MCF 10A (cell line): ENCODE measurements at regions not wholly inside any gene's neighbourhood (a gene's known extent, or its start where the extent isn't known, plus 50 kb on each side); places are given as distances from the start of the nearest gene placed in this dataset.
"Not testable (repeated sequence)": the region's sequence is repeated elsewhere in the genome, so short reads cannot be mapped to it uniquely, and the experiment has no call there.

ENCODE experiments used
- BruUV-seq: library from RNA; stranded (reverse); fragments of 400-500 nt; replicated peaks from 2 replicates; lab custom pipeline; 2021; lab: Mats Ljungman, UMichigan
- CTCF ChIA-PET: fragments of 300-600 bp; sonication (Branson Sonifier 250); formaldehyde crosslinking; extraction: SDS; loops from one replicate; lab custom pipeline; 2021; ENCODE audit warnings: antibody characterized with exemption, inconsistent platforms; lab: Yijun Ruan, JAX
- POLR2A ChIA-PET: fragments of 300-600, 350-650 bp; sonication (Branson Sonifier 250); formaldehyde crosslinking; extraction: SDS; loops from one replicate; lab custom pipeline; 2020; ENCODE audit warnings: antibody characterized with exemption, inconsistent platforms; lab: Yijun Ruan, JAX
- DNase-seq: peaks from one replicate; pipeline ENCODE4 v3.0.0-alpha.2; 2018; ENCODE audit not compliant: unreplicated experiment
- H3K27ac Mint-ChIP-seq: one replicate; pipeline ENCODE4 v1.8.0; 2022; ENCODE audit warnings: mild to moderate bottlenecking, low read depth, mixed read lengths; ENCODE audit not compliant: unreplicated experiment
- H3K27me3 Mint-ChIP-seq: one replicate; pipeline ENCODE4 v1.8.0; 2022; ENCODE audit warnings: mixed read lengths; ENCODE audit not compliant: insufficient read depth, unreplicated experiment
- H3K36me3 Mint-ChIP-seq: one replicate; pipeline ENCODE4 v1.8.0; 2022; ENCODE audit warnings: mild to moderate bottlenecking, moderate library complexity, mixed read lengths; ENCODE audit not compliant: insufficient read depth, unreplicated experiment
- H3K4me1 Mint-ChIP-seq: one replicate; pipeline ENCODE4 v1.8.0; 2022; ENCODE audit warnings: mixed read lengths; ENCODE audit not compliant: insufficient read depth, unreplicated experiment
- H3K4me3 Mint-ChIP-seq: one replicate; pipeline ENCODE4 v1.8.0; 2022; ENCODE audit warnings: mild to moderate bottlenecking, moderate library complexity, mixed read lengths; ENCODE audit not compliant: unreplicated experiment
- H3K9me3 Mint-ChIP-seq: one replicate; pipeline ENCODE4 v1.8.0; 2022; ENCODE audit warnings: mixed read lengths; ENCODE audit not compliant: unreplicated experiment
- intact Hi-C: fragments of 100-400 bp; cut with micrococcal nuclease; formaldehyde crosslinking; loops from 2 replicates; pipeline ENCODE4 v1.14.1; 2022
- TF ChIP-seq, protein P1 (sequence below): fragments of 200-600 bp; IDR thresholded peaks from one replicate; pipeline ENCODE4 v1.8.0; 2022; ENCODE audit warnings: antibody characterized with exemption, mild to moderate bottlenecking; ENCODE audit not compliant: unreplicated experiment

DNA sequence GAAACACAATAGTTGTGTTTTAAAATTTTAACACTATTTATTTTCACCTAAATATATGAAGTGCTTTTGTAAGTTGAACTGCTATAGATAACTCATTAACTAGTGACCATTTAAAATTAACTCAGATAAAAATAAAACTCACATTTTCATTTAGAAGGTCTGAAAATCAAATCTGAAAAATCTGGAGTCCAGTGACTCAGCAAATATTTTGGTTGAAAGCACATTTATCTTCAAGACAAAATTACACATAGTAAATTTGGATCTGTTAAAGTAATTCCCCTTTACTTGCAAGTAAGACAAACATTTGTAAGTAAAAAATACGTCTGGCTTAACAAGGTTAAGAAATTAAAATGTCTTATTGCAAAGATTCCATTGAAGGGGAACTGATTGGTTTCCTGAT, 589.1 kb downstream of the TRIML1 start:
- no TSS peak for BruUV-seq
- CTCF ChIA-PET = no interaction called here

DNA sequence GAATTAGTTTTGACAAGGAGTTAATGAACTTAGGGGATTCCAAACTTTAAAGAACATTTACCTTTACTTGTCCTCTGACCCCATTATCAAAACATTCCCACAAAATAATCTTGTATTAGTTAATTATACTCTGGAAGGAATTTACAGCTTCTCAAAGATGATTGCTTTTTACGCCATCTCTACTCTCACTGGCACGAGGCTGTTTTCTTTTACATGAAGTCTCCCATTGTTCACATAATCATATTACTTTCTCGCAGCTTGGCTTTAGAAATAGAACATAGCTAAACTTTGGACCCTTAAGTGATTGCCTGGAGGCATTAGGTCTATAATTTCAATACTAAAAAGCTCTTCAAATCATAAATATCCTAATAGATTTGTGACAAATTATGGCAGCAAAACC, 592.9 kb downstream of the TRIML1 start:
- no peaks in the 10 kb centered on the region for H3K4me1 Mint-ChIP-seq
- POLR2A ChIA-PET = no interaction called here
- no peak overlapping the region for H3K4me3 Mint-ChIP-seq
- intact Hi-C loops = no loop called here
- H3K36me3 Mint-ChIP-seq = no peaks in the 10 kb centered on the region
- H3K27ac Mint-ChIP-seq = no peak overlapping the region
- CTCF ChIA-PET = no interaction called here
- no peaks in the 10 kb centered on the region for H3K27me3 Mint-ChIP-seq
- H3K9me3 Mint-ChIP-seq = peaks cover 9% of the 10 kb centered on the region
- DNase-seq = no peak
- TF ChIP-seq, protein P1, sequence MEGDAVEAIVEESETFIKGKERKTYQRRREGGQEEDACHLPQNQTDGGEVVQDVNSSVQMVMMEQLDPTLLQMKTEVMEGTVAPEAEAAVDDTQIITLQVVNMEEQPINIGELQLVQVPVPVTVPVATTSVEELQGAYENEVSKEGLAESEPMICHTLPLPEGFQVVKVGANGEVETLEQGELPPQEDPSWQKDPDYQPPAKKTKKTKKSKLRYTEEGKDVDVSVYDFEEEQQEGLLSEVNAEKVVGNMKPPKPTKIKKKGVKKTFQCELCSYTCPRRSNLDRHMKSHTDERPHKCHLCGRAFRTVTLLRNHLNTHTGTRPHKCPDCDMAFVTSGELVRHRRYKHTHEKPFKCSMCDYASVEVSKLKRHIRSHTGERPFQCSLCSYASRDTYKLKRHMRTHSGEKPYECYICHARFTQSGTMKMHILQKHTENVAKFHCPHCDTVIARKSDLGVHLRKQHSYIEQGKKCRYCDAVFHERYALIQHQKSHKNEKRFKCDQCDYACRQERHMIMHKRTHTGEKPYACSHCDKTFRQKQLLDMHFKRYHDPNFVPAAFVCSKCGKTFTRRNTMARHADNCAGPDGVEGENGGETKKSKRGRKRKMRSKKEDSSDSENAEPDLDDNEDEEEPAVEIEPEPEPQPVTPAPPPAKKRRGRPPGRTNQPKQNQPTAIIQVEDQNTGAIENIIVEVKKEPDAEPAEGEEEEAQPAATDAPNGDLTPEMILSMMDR = no peak
- no TSS peak for BruUV-seq

More for the DNA sequence above, 589.1 kb downstream of the TRIML1 start:
- TF ChIP-seq, protein P1 = no peak
- Mint-ChIP-seq H3K4me1 (no peaks in the 10 kb centered on the region), H3K27me3 (no peaks in the 10 kb centered on the region), H3K27ac (no peak overlapping the region), H3K9me3 (peaks cover 9% of the 10 kb centered on the region), H3K36me3 (no peaks in the 10 kb centered on the region), H3K4me3 (no peak overlapping the region)
- no peak for DNase-seq
- intact Hi-C loops = no loop called here
- POLR2A ChIA-PET = interaction anchor here (1.2 kb wide), 1 partner anchor 15 kb away, joined by 3 read pairs; no protein-coding TSS in a partner anchor

DNA sequence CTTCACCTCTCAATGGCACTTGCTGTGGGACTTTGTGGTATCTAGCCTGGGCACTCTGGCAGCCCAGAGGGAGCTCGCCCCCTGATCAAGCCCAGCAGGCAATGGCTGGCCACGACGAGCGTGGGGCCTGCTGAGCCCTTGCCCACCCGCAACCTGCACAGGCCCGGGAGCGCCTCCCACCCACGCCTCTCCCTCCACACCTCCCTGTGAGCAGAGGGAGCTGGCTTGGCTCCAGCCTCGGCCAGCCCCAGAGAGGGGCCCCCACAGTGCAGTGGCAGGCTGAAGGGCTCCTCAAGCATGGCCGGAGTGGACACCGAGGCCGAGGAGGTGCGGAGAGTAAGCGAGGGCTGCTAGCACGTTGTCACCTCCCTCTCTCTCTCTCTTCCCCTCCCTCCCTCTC, 595.8 kb downstream of the TRIML1 start:
- no peaks in the 10 kb centered on the region for H3K27me3 Mint-ChIP-seq
- H3K27ac Mint-ChIP-seq = no peak overlapping the region
- H3K36me3 Mint-ChIP-seq = no peaks in the 10 kb centered on the region
- intact Hi-C loops = no loop called here
- H3K4me3 Mint-ChIP-seq = no peak overlapping the region
- CTCF ChIA-PET = no interaction called here
- H3K4me1 Mint-ChIP-seq = no peaks in the 10 kb centered on the region
- BruUV-seq = no TSS peak
- POLR2A ChIA-PET = interaction anchor here (0.7 kb wide), 1 partner anchor 13 kb away, joined by 3 read pairs; no protein-coding TSS in a partner anchor
- H3K9me3 Mint-ChIP-seq = peaks cover 9% of the 10 kb centered on the region
- no peak for DNase-seq
- TF ChIP-seq, protein P1 = no peak

DNA sequence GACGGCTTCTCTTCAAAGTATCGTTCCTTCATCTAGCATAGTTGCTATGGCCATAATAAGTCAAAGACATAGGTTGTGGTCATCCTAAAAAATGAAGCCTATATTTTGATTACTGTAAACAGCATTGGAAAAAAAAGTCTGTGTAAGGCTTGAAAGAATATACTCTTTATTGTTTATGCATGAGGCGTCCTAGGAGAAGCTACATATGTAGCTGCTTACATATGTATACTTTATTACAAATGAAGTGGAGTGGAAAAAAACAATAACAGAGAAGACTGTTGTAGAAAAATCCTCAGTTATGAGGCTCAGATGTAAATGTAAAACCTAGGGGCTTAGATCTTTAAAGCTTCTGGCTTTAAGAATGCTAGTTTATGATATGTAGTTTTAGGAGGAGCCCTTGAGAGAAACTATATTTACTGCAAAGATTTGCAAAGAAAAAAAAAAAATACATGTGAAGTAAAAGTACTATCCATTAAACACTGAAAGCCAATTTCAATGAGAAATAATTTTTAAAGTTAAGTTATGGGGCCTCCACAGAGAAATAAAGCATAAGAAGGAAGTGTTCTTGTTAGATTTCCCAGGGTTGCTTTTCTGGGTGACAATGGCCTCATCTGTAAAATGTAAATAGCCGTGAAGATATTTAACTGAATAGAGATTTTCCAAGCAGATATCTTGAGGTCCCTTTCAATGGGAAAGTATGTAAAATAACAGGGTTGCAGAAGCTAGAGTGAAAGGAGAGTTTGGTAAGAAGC, 598.2 kb downstream of the TRIML1 start:
- Mint-ChIP-seq H3K4me1 (no peaks in the 10 kb centered on the region), H3K27me3 (no peaks in the 10 kb centered on the region), H3K36me3 (no peaks in the 10 kb centered on the region), H3K9me3 (no peaks in the 10 kb centered on the region), H3K4me3 (no peak overlapping the region), H3K27ac (no peak overlapping the region)
- POLR2A ChIA-PET = no interaction called here
- intact Hi-C loops = no loop called here
- CTCF ChIA-PET = no interaction called here
- DNase-seq = no peak
- TF ChIP-seq, protein P1 = no peak
- BruUV-seq = no TSS peak

DNA sequence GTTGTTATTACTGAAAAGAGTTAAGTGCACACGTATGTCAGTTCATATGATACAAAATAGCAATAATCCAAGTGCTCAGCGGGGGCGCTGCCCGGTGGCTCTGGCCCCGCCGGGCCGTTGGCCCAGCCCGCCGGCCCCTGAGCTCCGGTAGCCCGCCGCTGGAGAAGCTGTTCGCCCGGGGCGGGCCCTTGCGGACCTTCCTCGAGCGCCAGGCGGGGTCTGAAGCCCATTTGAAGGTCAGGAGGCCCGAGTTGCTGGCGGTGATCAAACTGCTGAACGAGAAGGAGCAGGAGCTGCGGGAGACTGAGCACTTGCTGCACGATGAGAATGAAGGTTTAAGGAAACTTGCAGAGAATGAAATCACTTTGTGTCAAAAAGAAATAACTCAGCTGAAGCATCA, 599.0 kb downstream of the TRIML1 start:
- not testable (repeated sequence) for H3K4me3 Mint-ChIP-seq, DNase-seq

DNA sequence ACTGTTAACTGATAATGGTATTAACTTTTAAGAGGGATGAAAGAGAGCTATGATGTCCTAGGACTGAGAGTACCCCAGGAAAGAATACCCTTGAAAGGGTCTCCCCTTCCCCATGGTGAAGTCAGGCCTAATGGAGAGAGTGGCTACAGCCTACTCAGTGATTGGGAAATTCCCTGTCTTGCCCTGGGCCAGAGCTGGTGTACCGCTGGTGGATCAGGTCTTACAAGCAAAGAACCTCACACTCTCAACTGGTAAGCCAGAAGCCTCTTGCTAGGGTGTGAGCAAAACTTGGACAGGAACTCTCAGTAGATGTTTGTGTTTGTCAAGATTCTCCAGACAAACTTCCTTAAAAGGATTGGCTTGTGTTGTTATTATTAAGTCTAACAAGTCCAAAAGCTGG, 600.9 kb downstream of the TRIML1 start:
- H3K27ac Mint-ChIP-seq = not testable (repeated sequence)

More for the DNA sequence above, 599.0 kb downstream of the TRIML1 start:
- H3K27ac Mint-ChIP-seq, CTCF ChIA-PET, POLR2A ChIA-PET, H3K9me3 Mint-ChIP-seq, BruUV-seq, intact Hi-C loops, H3K36me3 Mint-ChIP-seq, H3K27me3 Mint-ChIP-seq, H3K4me1 Mint-ChIP-seq: not testable (repeated sequence)

More for the DNA sequence above, 600.9 kb downstream of the TRIML1 start:
- H3K36me3 Mint-ChIP-seq, H3K4me3 Mint-ChIP-seq, POLR2A ChIA-PET, H3K4me1 Mint-ChIP-seq, H3K9me3 Mint-ChIP-seq, DNase-seq, intact Hi-C loops, CTCF ChIA-PET, H3K27me3 Mint-ChIP-seq, BruUV-seq: not testable (repeated sequence)
